NCI-H460 (cell line): ENCODE measurements at regions not wholly inside any gene's neighbourhood (a gene's known extent, or its start where the extent isn't known, plus 50 kb on each side); places are given as distances from the start of the nearest gene placed in this dataset.

ENCODE experiments used
- DNase-seq: peaks from one replicate; pipeline ENCODE4 v3.0.0-alpha.2; 2016; ENCODE audit warnings: low read depth; ENCODE audit errors: extremely low read depth
- small RNA-seq, 2 experiments: library from RNA; depleted of rRNA; stranded (forward); fragments of <200 nt; gene quantifications; one replicate each; pipeline ENCODE3, GENCODE V24; 2014

DNA sequence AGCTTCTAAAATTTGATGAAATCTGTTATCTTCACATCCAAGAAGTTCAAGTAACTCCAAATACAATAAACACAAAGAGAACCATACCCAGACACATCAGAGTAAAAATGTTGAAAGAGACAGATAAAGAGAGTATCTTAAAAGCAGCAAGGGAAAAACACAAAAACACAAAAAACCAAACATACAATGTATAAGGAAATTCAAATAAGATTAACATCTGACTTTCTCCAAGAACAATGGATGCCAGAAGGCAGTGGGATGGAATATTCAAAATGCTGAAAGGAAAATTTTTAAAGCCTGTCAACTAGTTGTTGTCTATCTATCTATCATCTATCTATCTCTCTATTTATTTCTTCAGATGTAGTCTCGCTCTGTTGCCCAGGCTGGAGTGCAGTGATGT is 72.4 kb upstream of the MKLN1 start:
- no peak for DNase-seq

DNA sequence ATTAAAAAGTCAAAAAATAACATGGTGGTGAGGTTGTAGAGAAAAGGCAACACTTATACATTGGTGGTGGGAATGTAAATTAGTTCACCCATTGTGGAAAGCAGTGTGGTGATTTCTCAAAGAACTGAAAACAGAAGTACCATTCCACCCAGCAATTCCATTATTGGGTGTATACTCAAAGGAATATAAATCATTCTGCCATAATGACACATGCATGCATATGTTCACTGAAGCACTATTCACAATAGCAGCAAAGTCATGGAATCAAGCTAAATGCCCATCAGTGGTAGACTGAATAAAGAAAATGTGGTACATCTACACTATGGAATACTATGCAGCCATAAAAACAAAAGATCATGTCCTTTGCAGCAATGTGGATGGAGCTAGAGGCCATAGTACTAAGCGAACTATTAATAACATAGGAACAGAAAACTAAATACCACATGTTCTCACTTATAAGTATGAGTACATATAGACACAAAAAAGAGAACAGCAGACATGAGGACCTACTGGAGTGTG is 66.1 kb upstream of the MKLN1 start:
- no peak for DNase-seq

DNA sequence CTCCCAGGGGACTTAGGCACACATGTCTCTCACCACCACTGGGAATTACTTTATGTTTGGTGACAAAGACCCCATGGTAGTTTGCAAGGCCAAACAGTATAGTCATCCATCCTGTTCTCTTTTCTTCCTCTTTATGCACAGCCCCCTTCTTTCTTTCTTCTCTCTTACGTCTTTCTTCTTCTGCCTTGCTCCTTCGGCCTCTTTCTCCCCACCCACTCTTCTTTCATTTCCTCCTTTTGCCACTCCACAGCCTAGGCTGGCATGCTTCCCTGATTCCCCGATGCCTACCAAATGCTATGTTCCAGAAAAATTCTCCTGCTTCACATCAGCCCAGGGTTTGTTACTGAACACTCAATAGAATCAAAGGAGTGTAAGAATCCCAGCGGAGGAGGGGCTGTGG is 62.4 kb upstream of the MKLN1 start:
- no peak for DNase-seq

DNA sequence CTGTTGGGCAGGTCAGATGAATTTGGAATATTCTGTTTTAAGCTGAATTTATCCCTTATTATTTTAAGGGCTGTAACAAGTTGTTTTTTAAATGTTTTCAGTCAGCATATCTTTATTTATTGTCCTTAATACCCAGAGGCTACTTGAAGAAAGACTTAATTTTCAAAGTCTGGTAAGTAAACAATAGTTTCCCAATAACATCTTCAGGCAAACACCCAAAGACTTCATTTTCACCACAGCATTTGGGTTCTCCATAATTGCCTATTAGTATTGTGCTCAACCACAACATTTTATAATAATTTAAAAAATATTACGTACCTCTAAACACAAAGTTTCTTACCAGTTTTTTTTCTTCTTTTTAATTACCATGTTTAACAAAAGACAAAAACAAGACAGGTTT is 60.0 kb upstream of the MKLN1 start:
- DNase-seq, result no peak

DNA sequence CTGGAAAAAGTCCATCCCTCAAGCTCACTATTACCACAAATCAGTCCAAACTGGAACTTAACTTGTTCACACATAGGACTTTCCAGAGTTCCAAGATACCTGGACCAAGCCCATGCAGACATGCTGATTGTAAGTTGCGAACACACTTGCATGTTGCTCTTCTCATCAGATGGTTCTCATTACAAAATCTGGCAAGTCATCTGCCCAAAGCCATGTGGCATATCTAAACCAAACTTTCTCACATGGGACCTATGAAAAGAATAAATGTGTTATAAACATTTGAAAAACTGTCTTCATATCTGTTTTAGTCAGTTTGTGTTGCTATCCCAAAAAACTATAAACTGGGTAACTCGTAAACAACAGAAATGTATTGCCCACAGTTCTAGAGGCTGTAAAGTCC is 58.8 kb upstream of the MKLN1 start:
- no peak for DNase-seq

DNA sequence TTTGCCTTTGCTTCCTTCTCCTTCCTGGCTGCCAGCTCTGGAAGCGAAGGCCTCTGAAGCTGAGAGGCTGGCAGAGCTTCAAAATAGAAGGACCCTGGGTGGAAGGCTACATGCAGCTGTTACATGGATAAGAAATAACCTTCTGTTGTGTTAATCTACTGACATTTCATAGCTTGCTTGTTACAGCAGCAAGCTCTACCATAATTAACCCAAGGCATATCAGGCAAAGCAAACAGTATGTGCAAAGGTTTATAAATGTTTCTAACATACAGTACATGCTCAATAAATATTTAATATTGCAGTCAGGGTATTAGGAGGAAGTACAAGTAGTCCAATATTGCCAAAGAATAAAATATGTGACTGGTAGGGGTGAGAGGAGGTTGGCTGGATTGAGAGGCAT is 55.6 kb upstream of the MKLN1 start:
- no peak for DNase-seq

DNA sequence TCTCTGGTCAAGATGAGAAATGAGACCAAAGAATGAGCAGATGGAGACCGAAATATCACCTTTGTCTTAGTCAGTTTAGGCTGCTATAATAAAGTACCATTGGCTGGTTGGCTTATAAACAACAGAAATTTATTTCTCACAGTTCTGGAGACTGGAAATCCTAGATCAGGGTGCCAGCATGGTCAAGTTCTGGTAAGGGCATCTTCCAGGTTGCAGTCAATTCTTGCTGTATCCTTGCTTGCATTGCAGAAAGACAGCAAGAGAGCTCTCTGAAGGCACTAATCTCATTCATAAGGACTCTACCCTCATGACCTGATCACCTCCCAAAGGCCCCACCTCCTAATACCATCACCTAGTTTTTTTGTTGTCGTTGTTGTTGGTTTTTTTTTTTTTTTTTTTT is 52.7 kb upstream of the MKLN1 start:
- DNase-seq, result no peak

DNA sequence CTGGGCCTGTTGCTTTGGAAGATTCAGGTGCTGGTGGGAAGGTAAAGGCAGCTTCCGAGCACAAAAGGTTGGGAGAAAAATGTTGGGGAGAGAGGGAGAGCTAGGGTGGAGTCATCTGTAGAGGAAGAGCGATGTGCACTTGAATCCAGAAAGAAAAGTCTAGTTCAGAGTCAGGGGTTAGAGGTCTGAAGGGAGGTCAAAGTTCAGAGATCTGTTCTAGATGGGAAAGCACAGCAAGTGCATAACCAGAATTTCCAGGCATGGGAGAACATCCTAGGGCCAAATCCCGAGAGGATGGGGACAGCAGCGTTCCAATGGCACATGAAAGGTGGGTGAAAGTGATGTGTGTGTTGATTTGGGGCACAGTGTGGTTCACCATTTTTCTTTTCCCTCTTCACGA is 51.5 kb upstream of the MKLN1 start:
- no peak for DNase-seq

DNA sequence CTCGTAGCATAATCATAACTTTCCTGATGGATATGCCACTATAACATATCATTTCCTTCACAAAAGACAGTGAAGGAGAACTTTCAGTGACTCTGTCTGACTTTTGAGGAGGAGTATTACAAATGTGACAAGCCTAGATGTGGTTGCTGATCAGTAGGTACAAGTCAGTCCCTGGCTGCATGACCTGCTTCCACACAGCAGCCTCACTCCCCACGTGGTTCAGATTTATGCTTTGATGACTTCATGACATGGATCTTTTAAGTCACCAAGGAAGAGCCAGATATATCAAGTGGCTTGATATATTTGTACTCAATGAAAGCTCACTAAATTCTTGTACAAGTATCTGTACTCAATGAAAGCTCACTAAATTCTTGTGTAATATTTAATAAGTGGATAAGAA is 50.9 kb upstream of the MKLN1 start:
- DNase-seq, result no peak

Small RNA genes lying in the stretch of these regions (small RNA-seq; reads per million reads assigned to genes)
- 0 reads per million in 2 experiments for gene AC016831.3
- gene RNU6-1010P, result 0 to 0.06 reads per million in 2 experiments
